ENCODE measurements at regions not wholly inside any gene's neighbourhood (a gene's known extent, or its start where the extent isn't known, plus 50 kb on each side); places are given as distances from the start of the nearest gene placed in this dataset.

GRCh38 chr13:53466576-53466975, 438.0 kb downstream of the OLFM4 start:
- Histone ChIP-seq H3K4me2 (ENCODE audit: low read length, poor library complexity, severe bottlenecking) (no peak overlapping the region), H3K27ac (ENCODE audit: low read length, poor library complexity, severe bottlenecking) (no peak overlapping the region), H2AFZ (ENCODE audit: low read depth, low read length) (no peak overlapping the region), H3K36me3 (ENCODE audit: control insufficient read depth in 1 of 2, insufficient read depth in 2 of 2, low read depth in 1 of 2, low read length in 2 of 2) (no peaks in the 10 kb centered on the region), H3K79me1 (replicated peaks; ENCODE audit: low read length, poor library complexity, severe bottlenecking) (no peaks in the 10 kb centered on the region), H3K9me3 (ENCODE audit: control insufficient read depth, low read length) (peaks cover 3% of the 10 kb centered on the region), H3K27me3 (ENCODE audit: control insufficient read depth in 1 of 2, insufficient read depth in 1 of 2, low read length in 2 of 2) (no peaks in the 10 kb centered on the region), H4K91ac (ENCODE audit: low read length) (no peak overlapping the region), H3K4ac (ENCODE audit: low read depth in 1 of 2, low read length in 2 of 2) (no peak overlapping the region), H3K4me3 (ENCODE audit: insufficient read depth in 1 of 2, low read depth in 1 of 2, low read length in 2 of 2) (no peak overlapping the region), H3K9ac (ENCODE audit: low read length) (no peak overlapping the region), H2BK15ac (ENCODE audit: low read depth, poor library complexity, severe bottlenecking) (no peak overlapping the region), H2BK5ac (ENCODE audit: low read depth, low read length, poor library complexity, severe bottlenecking) (no peak overlapping the region), H4K8ac (ENCODE audit: low read length) (no peak overlapping the region), H3K18ac (ENCODE audit: low read depth in 1 of 2, low read length in 2 of 2) (no peak overlapping the region), H3K4me1 (ENCODE audit: control insufficient read depth, insufficient read depth, low read depth, low read length) (no peaks in the 10 kb centered on the region), H2BK12ac (ENCODE audit: low read length in 2 of 2) (no peak overlapping the region), H3K23ac (ENCODE audit: low read length in 2 of 2) (no peak overlapping the region), H3K14ac (ENCODE audit: low read length in 2 of 2) (no peak overlapping the region), H2AK5ac (ENCODE audit: low read length, severe bottlenecking) (no peak overlapping the region), H2BK120ac (ENCODE audit: low read depth, low read length) (no peak overlapping the region)
- 73% methylated on average over 1 of the region's 1 CpG for WGBS
- no peak for DNase-seq

GRCh38 chr13:53473397-53473796, 444.8 kb downstream of the OLFM4 start:
- Histone ChIP-seq H2BK5ac (ENCODE audit: low read depth, low read length, poor library complexity, severe bottlenecking) (no peak overlapping the region), H3K36me3 (ENCODE audit: control insufficient read depth in 1 of 2, insufficient read depth in 2 of 2, low read depth in 1 of 2, low read length in 2 of 2) (no peaks in the 10 kb centered on the region), H3K4ac (ENCODE audit: low read depth in 1 of 2, low read length in 2 of 2) (no peak overlapping the region), H4K91ac (ENCODE audit: low read length) (no peak overlapping the region), H3K23ac (ENCODE audit: low read length in 2 of 2) (no peak overlapping the region), H3K4me2 (ENCODE audit: low read length, poor library complexity, severe bottlenecking) (no peak overlapping the region), H2AFZ (ENCODE audit: low read depth, low read length) (no peak overlapping the region), H2AK5ac (ENCODE audit: low read length, severe bottlenecking) (no peak overlapping the region), H3K14ac (ENCODE audit: low read length in 2 of 2) (no peak overlapping the region), H2BK120ac (ENCODE audit: low read depth, low read length) (no peak overlapping the region), H2BK12ac (ENCODE audit: low read length in 2 of 2) (no peak overlapping the region), H3K27ac (ENCODE audit: low read length, poor library complexity, severe bottlenecking) (no peak overlapping the region), H4K8ac (ENCODE audit: low read length) (no peak overlapping the region), H2BK15ac (ENCODE audit: low read depth, poor library complexity, severe bottlenecking) (no peak overlapping the region), H3K4me3 (ENCODE audit: insufficient read depth in 1 of 2, low read depth in 1 of 2, low read length in 2 of 2) (no peak overlapping the region), H3K18ac (ENCODE audit: low read depth in 1 of 2, low read length in 2 of 2) (no peak overlapping the region), H3K79me1 (replicated peaks; ENCODE audit: low read length, poor library complexity, severe bottlenecking) (no peaks in the 10 kb centered on the region), H3K9ac (ENCODE audit: low read length) (no peak overlapping the region), H3K27me3 (ENCODE audit: control insufficient read depth in 1 of 2, insufficient read depth in 1 of 2, low read length in 2 of 2) (no peaks in the 10 kb centered on the region), H3K9me3 (ENCODE audit: control insufficient read depth, low read length) (no peaks in the 10 kb centered on the region), H3K4me1 (ENCODE audit: control insufficient read depth, insufficient read depth, low read depth, low read length) (no peaks in the 10 kb centered on the region)
- no peak for DNase-seq
- WGBS, result 64% methylated on average over 4 of the region's 4 CpGs

DNA sequence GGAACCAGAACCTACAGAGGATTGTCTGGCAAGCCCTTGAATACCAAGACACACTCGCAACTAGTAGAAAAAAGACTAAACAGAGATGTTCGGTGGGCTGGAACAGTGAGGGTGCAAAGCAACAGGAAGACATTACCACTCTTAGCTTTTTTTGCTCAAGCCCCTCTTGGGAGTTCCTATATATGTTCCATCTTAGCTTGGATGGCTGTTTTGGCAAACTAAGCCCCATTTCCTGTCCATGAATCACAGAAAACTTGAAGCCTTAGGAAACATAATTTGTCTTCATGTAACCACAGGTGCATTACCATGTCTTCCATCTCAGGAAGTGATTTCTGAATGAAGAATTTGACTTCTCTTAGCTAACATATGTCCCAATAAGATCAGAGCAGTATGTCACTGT, 446.3 kb downstream of the OLFM4 start:
- H2BK15ac ChIP-seq (ENCODE audit: low read depth, poor library complexity, severe bottlenecking), result no peak overlapping the region
- no peak overlapping the region for H3K4ac ChIP-seq (ENCODE audit: low read depth in 1 of 2, low read length in 2 of 2)
- H2BK120ac ChIP-seq (ENCODE audit: low read depth, low read length), result no peak overlapping the region
- 53% methylated on average over 2 of the region's 2 CpGs for WGBS
- no peaks in the 10 kb centered on the region for H3K4me1 ChIP-seq (ENCODE audit: control insufficient read depth, insufficient read depth, low read depth, low read length)
- no peak overlapping the region for H3K14ac ChIP-seq (ENCODE audit: low read length in 2 of 2)
- no peak overlapping the region for H2BK12ac ChIP-seq (ENCODE audit: low read length in 2 of 2)
- H2BK5ac ChIP-seq (ENCODE audit: low read depth, low read length, poor library complexity, severe bottlenecking), result no peak overlapping the region
- H4K91ac ChIP-seq (ENCODE audit: low read length), result no peak overlapping the region
- H3K23ac ChIP-seq (ENCODE audit: low read length in 2 of 2), result no peak overlapping the region
- H2AK5ac ChIP-seq (ENCODE audit: low read length, severe bottlenecking), result no peak overlapping the region
- H3K9ac ChIP-seq (ENCODE audit: low read length), result no peak overlapping the region
- no peak overlapping the region for H4K8ac ChIP-seq (ENCODE audit: low read length)
- peaks cover 3% of the 10 kb centered on the region for H3K9me3 ChIP-seq (ENCODE audit: control insufficient read depth, low read length)
- H3K27me3 ChIP-seq (ENCODE audit: control insufficient read depth in 1 of 2, insufficient read depth in 1 of 2, low read length in 2 of 2), result no peaks in the 10 kb centered on the region
- H3K36me3 ChIP-seq (ENCODE audit: control insufficient read depth in 1 of 2, insufficient read depth in 2 of 2, low read depth in 1 of 2, low read length in 2 of 2), result no peaks in the 10 kb centered on the region
- H3K18ac ChIP-seq (ENCODE audit: low read depth in 1 of 2, low read length in 2 of 2), result no peak overlapping the region
- H3K4me2 ChIP-seq (ENCODE audit: low read length, poor library complexity, severe bottlenecking), result no peak overlapping the region
- H2AFZ ChIP-seq (ENCODE audit: low read depth, low read length), result no peak overlapping the region
- H3K4me3 ChIP-seq (ENCODE audit: insufficient read depth in 1 of 2, low read depth in 1 of 2, low read length in 2 of 2), result no peak overlapping the region
- no peaks in the 10 kb centered on the region for H3K79me1 ChIP-seq (replicated peaks; ENCODE audit: low read length, poor library complexity, severe bottlenecking)
- no peak for DNase-seq
- no peak overlapping the region for H3K27ac ChIP-seq (ENCODE audit: low read length, poor library complexity, severe bottlenecking)

DNA sequence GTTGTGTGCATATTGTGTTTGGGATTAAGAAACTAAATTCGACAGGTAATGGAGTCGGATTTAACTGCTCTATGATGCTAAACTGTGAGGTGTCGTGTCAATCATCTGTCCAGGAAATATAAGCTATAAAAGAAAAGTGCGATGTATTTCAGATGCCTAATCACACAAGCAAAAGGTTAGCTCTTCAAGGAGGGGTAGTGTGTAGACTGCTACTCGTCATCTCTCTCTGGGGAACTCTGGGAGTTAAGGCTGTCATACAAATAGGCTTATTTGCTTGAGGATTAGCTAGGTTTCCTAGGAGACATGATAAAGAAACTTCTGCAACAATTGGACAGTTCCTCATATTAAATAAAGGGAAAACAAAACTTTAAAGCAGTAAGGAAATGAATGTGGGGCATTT, 462.1 kb downstream of the OLFM4 start:
- Histone ChIP-seq H4K8ac (ENCODE audit: low read length) (no peak overlapping the region), H3K4me1 (ENCODE audit: control insufficient read depth, insufficient read depth, low read depth, low read length) (no peaks in the 10 kb centered on the region), H2AFZ (ENCODE audit: low read depth, low read length) (no peak overlapping the region), H2BK120ac (ENCODE audit: low read depth, low read length) (no peak overlapping the region), H3K79me1 (replicated peaks; ENCODE audit: low read length, poor library complexity, severe bottlenecking) (no peaks in the 10 kb centered on the region), H3K36me3 (ENCODE audit: control insufficient read depth in 1 of 2, insufficient read depth in 2 of 2, low read depth in 1 of 2, low read length in 2 of 2) (no peaks in the 10 kb centered on the region), H3K4me3 (ENCODE audit: insufficient read depth in 1 of 2, low read depth in 1 of 2, low read length in 2 of 2) (no peak overlapping the region), H3K4me2 (ENCODE audit: low read length, poor library complexity, severe bottlenecking) (no peak overlapping the region), H4K91ac (ENCODE audit: low read length) (no peak overlapping the region), H3K27ac (ENCODE audit: low read length, poor library complexity, severe bottlenecking) (no peak overlapping the region), H3K23ac (ENCODE audit: low read length in 2 of 2) (no peak overlapping the region), H2BK12ac (ENCODE audit: low read length in 2 of 2) (no peak overlapping the region), H3K4ac (ENCODE audit: low read depth in 1 of 2, low read length in 2 of 2) (no peak overlapping the region), H2BK5ac (ENCODE audit: low read depth, low read length, poor library complexity, severe bottlenecking) (no peak overlapping the region), H3K9ac (ENCODE audit: low read length) (no peak overlapping the region), H3K27me3 (ENCODE audit: control insufficient read depth in 1 of 2, insufficient read depth in 1 of 2, low read length in 2 of 2) (no peaks in the 10 kb centered on the region), H2BK15ac (ENCODE audit: low read depth, poor library complexity, severe bottlenecking) (no peak overlapping the region), H2AK5ac (ENCODE audit: low read length, severe bottlenecking) (no peak overlapping the region), H3K18ac (ENCODE audit: low read depth in 1 of 2, low read length in 2 of 2) (no peak overlapping the region), H3K14ac (ENCODE audit: low read length in 2 of 2) (no peak overlapping the region), H3K9me3 (ENCODE audit: control insufficient read depth, low read length) (peaks cover 2% of the 10 kb centered on the region)
- WGBS, result 63% methylated on average over 5 of the region's 5 CpGs
- DNase-seq, result no peak

Data from mesenchymal stem cell (in vitro differentiated cells and primary cell).